HepG2 (cell line): ENCODE measurements at regions not wholly inside any gene's neighbourhood (a gene's known extent, or its start where the extent isn't known, plus 50 kb on each side); places are given as distances from the start of the nearest gene placed in this dataset.

Source experiments
- ATAC-seq: fragments of 200-7000 bp; cut with Tn5 transposase; 3 replicates; pipeline ENCODE4 v1.9.1; 2020; ENCODE audit warnings: mild to moderate bottlenecking, moderate library complexity
- BruUV-seq: library from RNA; stranded (reverse); fragments of 400-500 nt; replicated peaks from 2 replicates; lab custom pipeline; 2021; lab: Mats Ljungman, UMichigan
- CTCF ChIA-PET: fragments of 300-600 bp; formaldehyde crosslinking; extraction: SDS; loops from one replicate; lab custom pipeline; 2021; ENCODE audit warnings: low total read pairs, inconsistent platforms, low intra/inter-chr PET ratio; lab: Yijun Ruan, JAX
- POLR2A ChIA-PET: fragments of 350-600 bp; sonication (Branson Sonifier 250); formaldehyde crosslinking; loops from one replicate; lab custom pipeline; 2020; ENCODE audit warnings: antibody characterized with exemption, inconsistent platforms; lab: Yijun Ruan, JAX
- DNase-seq: peaks from one replicate; pipeline ENCODE4 v3.0.0-alpha.2; 2015; ENCODE audit warnings: low spot score
- FAIRE-seq: peaks from 3 replicates; lab custom pipeline; 2011; peaks lifted over from hg19 to GRCh38; lab: Jason Lieb, UNC
- H2AFZ ChIP-seq: one replicate; pipeline ENCODE4 v1.6.1; 2011; ENCODE audit warnings: low read length, inconsistent platforms
- H3K27ac ChIP-seq: fragments of 300-600 bp; 3 replicates; pipeline ENCODE4 v1.8.0; 2011; ENCODE audit warnings: mixed run types, mild to moderate bottlenecking, mixed read lengths, low read length, inconsistent platforms; ENCODE audit not compliant: insufficient read depth; ENCODE audit errors: extremely low read length
- H3K27me3 ChIP-seq, 2 experiments: fragments of 200-600 bp in 1 of 2; 2 replicates in 1 of 2; 3 replicates in 1 of 2; pipeline versions ENCODE4 v1.6.0 to v1.8.0; 2011; ENCODE audit warnings: low read length in 2 of 2, mild to moderate bottlenecking in 2 of 2, moderate library complexity in 2 of 2, inconsistent platforms in 1 of 2; ENCODE audit not compliant: insufficient read depth in 2 of 2, control insufficient read depth in 1 of 2
- H3K36me3 ChIP-seq, 2 experiments: fragments of 200-600 bp in 1 of 2; replicated peaks in 1 of 2; 2 replicates in 1 of 2; 3 replicates in 1 of 2; pipeline versions ENCODE4 v1.5.1 to v1.8.0; 2011; ENCODE audit warnings: low read length in 2 of 2, inconsistent platforms in 1 of 2; ENCODE audit not compliant: insufficient read depth in 2 of 2, control insufficient read depth in 1 of 2
- H3K4me1 ChIP-seq: 2 replicates; pipeline ENCODE4 v1.5.1; 2012; ENCODE audit warnings: low read length, inconsistent platforms; ENCODE audit not compliant: insufficient read depth
- H3K4me2 ChIP-seq: 2 replicates; pipeline ENCODE4 v1.6.0; 2011; ENCODE audit warnings: low read depth, low read length, inconsistent platforms
- H3K4me3 ChIP-seq, 3 experiments: fragments of 200-600 bp in 1 of 3; sonication (generic), shearing (Covaris generic) in 1 of 3; replicated peaks in 1 of 3; 2 replicates each; pipeline ENCODE4 v1.5.1; 2011 to 2016; ENCODE audit warnings: low read length in 3 of 3, inconsistent platforms in 2 of 3, low read depth in 2 of 3, mild to moderate bottlenecking in 2 of 3, control low read depth in 1 of 3, mixed read lengths in 1 of 3; ENCODE audit not compliant: insufficient read depth in 1 of 3
- H3K79me2 ChIP-seq: one replicate; pipeline ENCODE4 v1.6.1; 2011; ENCODE audit warnings: low read length, inconsistent platforms; ENCODE audit not compliant: insufficient read depth
- H3K9ac ChIP-seq: 2 replicates; pipeline ENCODE4 v1.6.0; 2011; ENCODE audit warnings: mild to moderate bottlenecking, low read depth, low read length, inconsistent platforms; ENCODE audit not compliant: insufficient read depth
- H3K9me3 ChIP-seq: 2 replicates; pipeline ENCODE4 v1.5.1; 2012; ENCODE audit warnings: mild to moderate bottlenecking, low read length
- H4K20me1 ChIP-seq: 2 replicates; pipeline ENCODE4 v1.6.0; 2011; ENCODE audit warnings: inconsistent platforms, mild to moderate bottlenecking, low read length, moderate library complexity; ENCODE audit not compliant: insufficient read depth
- FOSL2 ChIP-seq: sonication (generic); formaldehyde crosslinking; IDR thresholded peaks from 2 replicates; pipeline ENCODE4 v1.4.0; 2020; ENCODE audit warnings: missing genetic modification reagents
- GABPA ChIP-seq, 2 experiments: IDR thresholded peaks; 2 replicates each; pipeline ENCODE4 v1.6.1; 2011 to 2016; ENCODE audit warnings: low read depth in 2 of 2, low read length in 1 of 2, missing biosample characterization in 1 of 2, missing genetic modification characterization in 1 of 2
- NONO ChIP-seq, 2 experiments: fragments of 450-650 bp in 1 of 2; sonication (generic) in 1 of 2; formaldehyde crosslinking in 1 of 2; IDR thresholded peaks in 1 of 2; conservative IDR thresholded peaks in 1 of 2; 2 replicates each; pipeline versions ENCODE4 v1.6.1 to v1.8.0; 2017 to 2022; ENCODE audit warnings: mild to moderate bottlenecking in 1 of 2, missing genetic modification reagents in 1 of 2, moderate library complexity in 1 of 2
- NPAS2 ChIP-seq: sonication (generic); formaldehyde crosslinking; IDR thresholded peaks from 2 replicates; pipeline ENCODE4 v1.8.0; 2022; ENCODE audit warnings: mild to moderate bottlenecking, missing genetic modification reagents, borderline replicate concordance
- POLR2G ChIP-seq: fragments of 200-400 bp; formaldehyde crosslinking; IDR thresholded peaks from 2 replicates; pipeline ENCODE4 v1.6.1; 2018; ENCODE audit warnings: mild to moderate bottlenecking, low read depth, low read length, moderate library complexity
- RBM22 ChIP-seq: fragments of 200-400 bp; formaldehyde crosslinking; optimal IDR thresholded peaks from 2 replicates; pipeline ENCODE3; 2017; ENCODE audit warnings: mild to moderate bottlenecking, low read length, moderate library complexity
- RXRB ChIP-seq: IDR thresholded peaks from 2 replicates; pipeline ENCODE4 v1.6.1; 2016; ENCODE audit warnings: borderline replicate concordance, missing genetic modification reagents, missing compliant biosample characterization
- SMC3 ChIP-seq: IDR thresholded peaks from 2 replicates; pipeline ENCODE4 v1.6.1; 2011; ENCODE audit warnings: low read length, improper control_type of control experiment
- SP140L ChIP-seq: sonication (generic); formaldehyde crosslinking; IDR thresholded peaks from 2 replicates; pipeline ENCODE4 v1.4.0; 2020; ENCODE audit warnings: missing genetic modification reagents, borderline replicate concordance
- STAG1 ChIP-seq: sonication (generic); formaldehyde crosslinking; IDR thresholded peaks from 2 replicates; pipeline ENCODE4 v1.4.0; 2020; ENCODE audit warnings: missing genetic modification reagents
- TCF12 ChIP-seq, 2 experiments: fragments of 450-650 bp in 1 of 2; sonication (generic) in 1 of 2; formaldehyde crosslinking in 1 of 2; IDR thresholded peaks; 2 replicates each; pipeline versions ENCODE4 v1.6.1 to v1.8.0; 2017 to 2022; ENCODE audit warnings: antibody characterized with exemption in 1 of 2, mild to moderate bottlenecking in 1 of 2, missing genetic modification reagents in 1 of 2, moderate library complexity in 1 of 2
- ZFP36L2 ChIP-seq: sonication (generic); formaldehyde crosslinking; IDR thresholded peaks from 2 replicates; pipeline ENCODE4 v1.4.0; 2020; ENCODE audit warnings: missing genetic modification reagents
- WGBS: methylation state at CpG from one replicate; pipeline ENCODE4 v1.1.6; 2017; ENCODE audit warnings: low lambda C conversion rate; 5-methylcytosine and 5-hydroxymethylcytosine counted together
- in situ Hi-C: cut with HindIII; loops from 2 replicates; pipeline ENCODE4 v1.10.0; 2017; ENCODE audit warnings: low pct_unique_long_range_greater_than_20kb; ENCODE audit not compliant: extremely low pct_ligation_motif_present
- intact Hi-C: fragments of 100-400 bp; cut with micrococcal nuclease; formaldehyde crosslinking; loops from one replicate; pipeline ENCODE4 v1.10.0; 2022; ENCODE audit not compliant: unreplicated experiment
- TF ChIP-seq, protein P1 (sequence below): sonication (generic); formaldehyde crosslinking; IDR thresholded peaks from 2 replicates; pipeline ENCODE4 v1.5.0; 2020; ENCODE audit warnings: mild to moderate bottlenecking, missing genetic modification reagents, moderate library complexity
- TF ChIP-seq, protein P2 (sequence below): sonication (generic); formaldehyde crosslinking; IDR thresholded peaks from 2 replicates; pipeline ENCODE4 v1.4.0; 2020; ENCODE audit warnings: mild to moderate bottlenecking, missing genetic modification reagents
- TF ChIP-seq, protein P3 (sequence below): sonication (generic); formaldehyde crosslinking; IDR thresholded peaks from 2 replicates; pipeline ENCODE4 v1.5.0; 2020; ENCODE audit warnings: missing genetic modification reagents, mild to moderate bottlenecking, borderline replicate concordance

- in situ Hi-C loops (no loop called here), intact Hi-C loops (loop anchor here (1.0 kb wide), 3 partner anchors 1055 to 1150 kb away; no protein-coding TSS in a partner anchor)
- H2AFZ ChIP-seq = no peak overlapping the region
- no peaks in the 10 kb centered on the region for H3K36me3 ChIP-seq
- H3K4me1 ChIP-seq = no peaks in the 10 kb centered on the region
- peaks cover 0 to 1% of the 10 kb centered on the region in 2 experiments; a peak in 1 of 5 replicates for H3K27me3 ChIP-seq
- peak; percentile 40; the same call in 1 of the 2 replicates for TF ChIP-seq SMC3
- no peak for TF ChIP-seq FOSL2 (CRISPR knock-in tag)
- TF ChIP-seq STAG1 = peak; percentile 65
- TF ChIP-seq, protein P1, sequence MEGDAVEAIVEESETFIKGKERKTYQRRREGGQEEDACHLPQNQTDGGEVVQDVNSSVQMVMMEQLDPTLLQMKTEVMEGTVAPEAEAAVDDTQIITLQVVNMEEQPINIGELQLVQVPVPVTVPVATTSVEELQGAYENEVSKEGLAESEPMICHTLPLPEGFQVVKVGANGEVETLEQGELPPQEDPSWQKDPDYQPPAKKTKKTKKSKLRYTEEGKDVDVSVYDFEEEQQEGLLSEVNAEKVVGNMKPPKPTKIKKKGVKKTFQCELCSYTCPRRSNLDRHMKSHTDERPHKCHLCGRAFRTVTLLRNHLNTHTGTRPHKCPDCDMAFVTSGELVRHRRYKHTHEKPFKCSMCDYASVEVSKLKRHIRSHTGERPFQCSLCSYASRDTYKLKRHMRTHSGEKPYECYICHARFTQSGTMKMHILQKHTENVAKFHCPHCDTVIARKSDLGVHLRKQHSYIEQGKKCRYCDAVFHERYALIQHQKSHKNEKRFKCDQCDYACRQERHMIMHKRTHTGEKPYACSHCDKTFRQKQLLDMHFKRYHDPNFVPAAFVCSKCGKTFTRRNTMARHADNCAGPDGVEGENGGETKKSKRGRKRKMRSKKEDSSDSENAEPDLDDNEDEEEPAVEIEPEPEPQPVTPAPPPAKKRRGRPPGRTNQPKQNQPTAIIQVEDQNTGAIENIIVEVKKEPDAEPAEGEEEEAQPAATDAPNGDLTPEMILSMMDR (CRISPR knock-in tag) = peak; percentile 44
- peak; percentile 4 for DNase-seq
- ChIA-PET POLR2A (no interaction called here), CTCF (interaction anchor here (1.6 kb wide), 1 partner anchor 1122 kb away, joined by 10 read pairs; no protein-coding TSS in a partner anchor)
- 2% methylated on average over 4 of the region's 4 CpGs for WGBS
- no peak overlapping the region for H3K9ac ChIP-seq
- H4K20me1 ChIP-seq = no peaks in the 10 kb centered on the region
- H3K79me2 ChIP-seq = no peaks in the 10 kb centered on the region
- no peaks in the 10 kb centered on the region for H3K9me3 ChIP-seq
- H3K4me3 ChIP-seq = no peak overlapping the region
- H3K4me2 ChIP-seq = no peak overlapping the region
- no peak overlapping the region for H3K27ac ChIP-seq
- ATAC-seq = no peak
- peak; percentile 39 for FAIRE-seq
- BruUV-seq = no TSS peak
These were observed 218.7 kb upstream of the MDFIC2 start for GRCh38 chr3:70531063-70531657.

DNA sequence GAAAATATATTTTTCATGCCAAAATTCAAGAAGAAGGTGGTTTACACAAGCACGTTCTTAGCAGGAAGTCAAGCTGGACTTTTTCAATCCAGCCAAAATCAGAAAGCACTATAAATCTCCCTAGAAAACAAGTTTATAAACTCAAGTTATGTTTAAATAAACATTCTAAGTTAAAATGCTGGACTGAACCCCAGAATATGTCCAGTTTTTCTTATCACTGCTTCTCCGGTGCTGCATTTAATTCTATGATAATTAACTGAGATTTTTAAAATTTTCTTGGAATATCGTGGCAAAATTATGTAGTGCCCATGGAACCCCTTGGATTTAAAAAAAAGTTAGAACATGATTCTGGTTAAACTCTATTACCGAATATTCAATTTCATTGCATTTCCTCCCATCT, 218.2 kb upstream of the MDFIC2 start:
- H4K20me1 ChIP-seq = no peaks in the 10 kb centered on the region
- ChIA-PET CTCF (interaction anchor here (1.6 kb wide), 1 partner anchor 1122 kb away, joined by 10 read pairs; no protein-coding TSS in a partner anchor), POLR2A (no interaction called here)
- H3K9me3 ChIP-seq = no peaks in the 10 kb centered on the region
- DNase-seq = no peak
- no peak for FAIRE-seq
- ATAC-seq = no peak
- no peak overlapping the region for H3K4me2 ChIP-seq
- WGBS = 2% methylated on average over 4 of the region's 4 CpGs
- no TSS peak for BruUV-seq
- H3K9ac ChIP-seq = no peak overlapping the region
- intact Hi-C loops = loop anchor here (1.0 kb wide), 3 partner anchors 1056 to 1151 kb away; no protein-coding TSS in a partner anchor
- H3K4me1 ChIP-seq = no peaks in the 10 kb centered on the region
- H3K27ac ChIP-seq = no peak overlapping the region
- peaks cover 0 to 1% of the 10 kb centered on the region in 2 experiments; a peak in 1 of 5 replicates for H3K27me3 ChIP-seq
- no peak overlapping the region for H3K4me3 ChIP-seq
- H3K36me3 ChIP-seq = no peaks in the 10 kb centered on the region
- H2AFZ ChIP-seq = no peak overlapping the region
- in situ Hi-C loops = no loop called here
- H3K79me2 ChIP-seq = no peaks in the 10 kb centered on the region
- TF ChIP-seq TCF12 (IDR thresholded peaks at IDR 0.05) (no peak), TCF12 (CRISPR knock-in tag; IDR thresholded peaks at IDR 0.05) (no peak), GABPA (IDR thresholded peaks at IDR 0.05; ENCODE audit: low read depth, low read length) (no peak), GABPA (CRISPR knock-in tag; IDR thresholded peaks at IDR 0.05; ENCODE audit: low read depth) (no peak), SP140L (no peak), NPAS2 (CRISPR knock-in tag) (no peak), POLR2G (no peak), RBM22 (no peak), NONO (IDR thresholded peaks at IDR 0.05) (no peak), NONO (CRISPR knock-in tag; conservative IDR thresholded peaks at IDR 0.05) (no peak), RXRB (CRISPR knock-in tag) (no peak), ZFP36L2 (CRISPR knock-in tag) (no peak)
- TF ChIP-seq, protein P2, sequence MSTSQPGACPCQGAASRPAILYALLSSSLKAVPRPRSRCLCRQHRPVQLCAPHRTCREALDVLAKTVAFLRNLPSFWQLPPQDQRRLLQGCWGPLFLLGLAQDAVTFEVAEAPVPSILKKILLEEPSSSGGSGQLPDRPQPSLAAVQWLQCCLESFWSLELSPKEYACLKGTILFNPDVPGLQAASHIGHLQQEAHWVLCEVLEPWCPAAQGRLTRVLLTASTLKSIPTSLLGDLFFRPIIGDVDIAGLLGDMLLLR (CRISPR knock-in tag) = no peak
- TF ChIP-seq, protein P3, sequence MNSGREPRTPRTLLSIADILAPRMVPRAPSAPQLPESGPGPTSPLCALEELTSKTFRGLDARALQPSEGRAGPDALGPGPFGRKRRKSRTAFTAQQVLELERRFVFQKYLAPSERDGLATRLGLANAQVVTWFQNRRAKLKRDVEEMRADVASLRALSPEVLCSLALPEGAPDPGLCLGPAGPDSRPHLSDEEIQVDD (CRISPR knock-in tag) = no peak
